ENCODE measurements at regions not wholly inside any gene's neighbourhood (a gene's known extent, or its start where the extent isn't known, plus 50 kb on each side); places are given as distances from the start of the nearest gene placed in this dataset.

GRCh38 chr4:29405116-29405515 is 1315.1 kb upstream of the PCDH7 start:
- no peak for DNase-seq

GRCh38 chr4:29415771-29416170 is 1304.4 kb upstream of the PCDH7 start:
- DNase-seq = no peak

GRCh38 chr4:29423836-29424721 is 1296.1 kb upstream of the PCDH7 start:
- DNase-seq = peak; percentile 48

GRCh38 chr4:29453303-29453820 is 1266.8 kb upstream of the PCDH7 start:
- no peak for DNase-seq

- no peak for DNase-seq
Measured at GRCh38 chr4:29459926-29460325, 1260.2 kb upstream of the PCDH7 start.

- no peak for DNase-seq
Measured at GRCh38 chr4:29467044-29467717, 1253.0 kb upstream of the PCDH7 start.

Measured in HCEC 1CT (cell line).